Lung (tissue), 11 donors: ENCODE measurements at regions not wholly inside any gene's neighbourhood (a gene's known extent, or its start where the extent isn't known, plus 50 kb on each side); places are given as distances from the start of the nearest gene placed in this dataset.

Source experiments
- ATAC-seq: fragments of 200-7000 bp; cut with Tn5 transposase; one replicate; pipeline ENCODE4 v1.9.1; 2020; ENCODE audit warnings: moderate number of reproducible peaks; ENCODE audit not compliant: insufficient read depth, low FRiP score
- DNase-seq, 3 donors: peaks; one replicate each; pipeline ENCODE4 v3.0.0-alpha.2; 2013 to 2017
- H3K27ac ChIP-seq, 2 donors: one replicate each; pipeline ENCODE4 v1.5.1; 2013; ENCODE audit warnings: mild to moderate bottlenecking in 2 of 2, moderate library complexity in 2 of 2, control low read depth in 1 of 2, inconsistent platforms in 1 of 2, low read depth in 1 of 2, low read length in 1 of 2
- H3K27me3 ChIP-seq, 3 donors: one replicate each; pipeline ENCODE4 v1.5.1; 2013; ENCODE audit warnings: low read length in 2 of 3; ENCODE audit not compliant: control insufficient read depth in 3 of 3, insufficient read depth in 3 of 3
- H3K36me3 ChIP-seq, 4 donors: one replicate each; pipeline ENCODE4 v1.5.1; 2013; ENCODE audit warnings: low read length in 4 of 4, mild to moderate bottlenecking in 1 of 4, moderate library complexity in 1 of 4; ENCODE audit not compliant: control insufficient read depth in 4 of 4, insufficient read depth in 4 of 4
- H3K4me1 ChIP-seq, 5 donors: one replicate each; pipeline ENCODE4 v1.5.1; 2013; ENCODE audit warnings: low read length in 5 of 5, mild to moderate bottlenecking in 2 of 5, moderate library complexity in 1 of 5; ENCODE audit not compliant: control insufficient read depth in 5 of 5, insufficient read depth in 5 of 5
- H3K4me3 ChIP-seq: one replicate; pipeline ENCODE4 v1.5.1; 2013; ENCODE audit warnings: mild to moderate bottlenecking, control low read depth, moderate library complexity
- H3K9ac ChIP-seq, 2 donors: one replicate each; pipeline ENCODE4 v1.5.1; 2013; ENCODE audit warnings: low read length in 2 of 2, control low read depth in 1 of 2; ENCODE audit not compliant: insufficient read depth in 1 of 2
- H3K9me3 ChIP-seq, 4 donors: one replicate each; pipeline ENCODE4 v1.5.1; 2013; ENCODE audit warnings: low read length in 3 of 4, mild to moderate bottlenecking in 1 of 4, moderate library complexity in 1 of 4; ENCODE audit not compliant: control insufficient read depth in 4 of 4, insufficient read depth in 3 of 4
- WGBS, 2 donors: extraction: QIAGEN DNeasy Blood & Tissue Kit; methylation state at CpG; one replicate each; pipeline ENCODE4 v1.1.7; 2013; 5-methylcytosine and 5-hydroxymethylcytosine counted together
- TF ChIP-seq, protein P1 (sequence below): IDR thresholded peaks from 2 replicates; pipeline ENCODE4 v1.5.1; 2012; ENCODE audit warnings: mild to moderate bottlenecking; ENCODE audit errors: control extremely low read depth, extremely low read depth
- donor health status: control.
- donor health status: control.
- donor health status: Bipolar disorder and iron deficiency.
- donor health status: healthy.
- donor health status: DM: yes; HTN: yes; CAD: no.

DNA sequence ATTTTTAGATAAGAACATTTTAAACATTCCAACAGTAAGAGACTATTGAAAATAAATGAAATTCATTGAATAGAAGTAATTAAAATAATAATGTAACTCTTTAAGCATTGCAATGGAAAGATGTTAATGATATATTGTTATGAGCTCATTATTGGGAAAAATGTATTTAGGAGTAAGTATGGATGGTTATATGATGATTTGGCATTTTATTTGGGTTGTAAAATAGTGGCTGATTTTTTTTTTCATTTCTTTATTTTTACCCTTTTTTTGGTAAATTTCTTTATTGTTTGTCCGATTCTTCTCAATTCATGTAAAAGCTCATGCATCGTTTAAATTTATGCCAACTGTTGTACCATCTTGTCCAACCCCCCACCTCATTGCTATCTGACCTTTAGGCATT, 539.9 kb downstream of the HS3ST4 start:
- H3K4me3 ChIP-seq = no peak overlapping the region
- no peak for ATAC-seq
- H3K27me3 ChIP-seq = no peaks in the 10 kb centered on the region
- 94 to 97% methylated on average over 2 of the region's 2 CpGs for WGBS, 2 donors
- no peak for DNase-seq
- no peaks in the 10 kb centered on the region for H3K9me3 ChIP-seq
- H3K9ac ChIP-seq = no peak overlapping the region
- H3K36me3 ChIP-seq = no peaks in the 10 kb centered on the region
- no peak overlapping the region for H3K27ac ChIP-seq
- H3K4me1 ChIP-seq = no peaks in the 10 kb centered on the region
- TF ChIP-seq, protein P1, sequence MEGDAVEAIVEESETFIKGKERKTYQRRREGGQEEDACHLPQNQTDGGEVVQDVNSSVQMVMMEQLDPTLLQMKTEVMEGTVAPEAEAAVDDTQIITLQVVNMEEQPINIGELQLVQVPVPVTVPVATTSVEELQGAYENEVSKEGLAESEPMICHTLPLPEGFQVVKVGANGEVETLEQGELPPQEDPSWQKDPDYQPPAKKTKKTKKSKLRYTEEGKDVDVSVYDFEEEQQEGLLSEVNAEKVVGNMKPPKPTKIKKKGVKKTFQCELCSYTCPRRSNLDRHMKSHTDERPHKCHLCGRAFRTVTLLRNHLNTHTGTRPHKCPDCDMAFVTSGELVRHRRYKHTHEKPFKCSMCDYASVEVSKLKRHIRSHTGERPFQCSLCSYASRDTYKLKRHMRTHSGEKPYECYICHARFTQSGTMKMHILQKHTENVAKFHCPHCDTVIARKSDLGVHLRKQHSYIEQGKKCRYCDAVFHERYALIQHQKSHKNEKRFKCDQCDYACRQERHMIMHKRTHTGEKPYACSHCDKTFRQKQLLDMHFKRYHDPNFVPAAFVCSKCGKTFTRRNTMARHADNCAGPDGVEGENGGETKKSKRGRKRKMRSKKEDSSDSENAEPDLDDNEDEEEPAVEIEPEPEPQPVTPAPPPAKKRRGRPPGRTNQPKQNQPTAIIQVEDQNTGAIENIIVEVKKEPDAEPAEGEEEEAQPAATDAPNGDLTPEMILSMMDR = no peak

DNA sequence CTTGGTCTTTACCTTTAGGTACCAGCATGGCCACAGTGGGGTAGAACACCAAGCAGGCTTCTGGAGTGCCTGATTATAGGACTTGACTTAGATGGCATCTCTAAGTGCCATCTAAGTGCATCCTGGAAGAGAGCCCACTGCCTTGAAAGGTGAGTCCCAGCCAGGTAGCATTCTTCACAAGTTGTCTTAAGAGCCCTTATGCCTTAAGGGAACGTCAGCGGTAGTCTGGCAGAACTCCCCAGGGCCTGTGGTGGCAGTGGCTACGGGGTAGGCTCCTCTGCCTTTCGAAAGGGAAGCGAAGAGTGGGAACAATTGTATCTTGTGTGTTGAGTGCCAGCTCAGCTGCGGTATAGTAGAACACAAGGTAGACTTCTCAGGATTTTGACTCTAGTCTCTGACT, 549.0 kb downstream of the HS3ST4 start:
- TF ChIP-seq, protein P1 = no peak
- Histone ChIP-seq H3K9ac (no peak overlapping the region), H3K4me1 (peaks cover 0 to 2% (median 0%) of the 10 kb centered on the region in 5 donors), H3K27me3 (no peaks in the 10 kb centered on the region), H3K4me3 (no peak overlapping the region), H3K9me3 (no peaks in the 10 kb centered on the region), H3K27ac (no peak overlapping the region), H3K36me3 (no peaks in the 10 kb centered on the region)
- DNase-seq (no peak), ATAC-seq (no peak)
- 81 to 87% methylated on average over 6 of the region's 6 CpGs for WGBS, 2 donors

DNA sequence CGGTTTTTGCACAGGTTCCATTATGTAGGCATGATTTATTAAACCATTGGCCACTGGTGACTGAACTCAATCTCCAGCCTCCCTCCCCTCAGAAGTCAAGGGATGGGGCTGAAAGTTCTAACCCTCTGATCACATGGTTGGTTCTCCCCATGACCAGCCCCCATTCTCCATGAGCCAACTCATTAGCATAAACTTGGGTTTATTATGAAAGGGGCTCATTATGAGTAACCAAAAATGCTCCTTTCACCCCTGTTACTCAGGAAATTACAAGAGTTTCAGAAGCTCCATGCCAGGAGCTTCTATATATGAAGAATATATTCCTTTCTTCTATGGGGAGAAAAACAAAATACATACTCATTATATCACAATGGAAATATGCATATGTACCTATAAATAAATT, 555.3 kb downstream of the HS3ST4 start:
- 67 to 86% methylated on average over 1 of the region's 1 CpG for WGBS, 2 donors
- Histone ChIP-seq H3K9me3 (peaks cover 0 to 6% (median 0%) of the 10 kb centered on the region in 4 donors), H3K27ac (no peak overlapping the region), H3K4me3 (no peak overlapping the region), H3K9ac (no peak overlapping the region), H3K27me3 (no peaks in the 10 kb centered on the region), H3K4me1 (no peaks in the 10 kb centered on the region), H3K36me3 (no peaks in the 10 kb centered on the region)
- TF ChIP-seq, protein P1 = no peak
- DNase-seq (no peak), ATAC-seq (no peak)

DNA sequence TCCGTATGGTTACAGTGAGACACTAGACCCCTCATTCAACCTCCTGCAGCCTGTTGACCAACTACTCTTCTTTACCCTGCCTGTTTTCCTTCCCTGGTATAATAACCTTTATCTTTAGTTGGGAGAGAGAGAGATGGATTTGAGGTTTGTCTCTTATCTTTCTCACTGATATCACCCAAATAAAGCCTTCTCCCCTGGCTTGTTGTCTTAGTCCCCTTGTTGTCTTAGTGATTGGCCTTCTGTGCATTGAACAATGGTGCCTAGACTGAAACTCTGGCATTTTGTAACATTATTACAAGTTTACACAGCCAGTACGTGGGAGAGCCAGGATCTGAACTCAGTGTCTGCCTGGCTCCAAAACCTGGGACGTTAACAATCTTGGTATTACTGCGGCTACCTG, 560.8 kb downstream of the HS3ST4 start:
- no peaks in the 10 kb centered on the region for H3K27me3 ChIP-seq
- H3K36me3 ChIP-seq = no peaks in the 10 kb centered on the region
- H3K9ac ChIP-seq = no peak overlapping the region
- no peak overlapping the region for H3K4me3 ChIP-seq
- ATAC-seq (no peak), DNase-seq (no peak)
- H3K27ac ChIP-seq = no peak overlapping the region
- H3K9me3 ChIP-seq = peaks cover 0 to 4% (median 0%) of the 10 kb centered on the region in 4 donors
- TF ChIP-seq, protein P1 = no peak
- H3K4me1 ChIP-seq = no peaks in the 10 kb centered on the region
- WGBS, 2 donors = 73 to 92% methylated on average over 4 of the region's 4 CpGs
